Activated naive CD4-positive, alpha-beta T cell treated with anti-CD3 and anti-CD28 coated beads, Interleukin-2, amount 10 ng/mL, durations not matched to agents 7 days and 5 days (primary cell): ENCODE measurements at regions not wholly inside any gene's neighbourhood (a gene's known extent, or its start where the extent isn't known, plus 50 kb on each side); places are given as distances from the start of the nearest gene placed in this dataset.

Experiments used
- CTCF ChIA-PET: fragments of 350-600 bp; sonication (Branson Sonifier 250); formaldehyde crosslinking; loops from one replicate; lab custom pipeline; 2021; ENCODE audit warnings: antibody characterized with exemption; lab: Charles Lee
- DNase-seq: peaks from one replicate; pipeline ENCODE4 v3.0.0-alpha.2; 2020
- H3K27ac Mint-ChIP-seq: one replicate; pipeline ENCODE4 v1.8.0; 2021; ENCODE audit warnings: mild to moderate bottlenecking, moderate library complexity, mixed read lengths
- H3K27me3 Mint-ChIP-seq: one replicate; pipeline ENCODE4 v1.8.0; 2021; ENCODE audit warnings: mild to moderate bottlenecking, mixed read lengths
- H3K36me3 Mint-ChIP-seq: one replicate; pipeline ENCODE4 v1.8.0; 2021; ENCODE audit warnings: mixed read lengths
- H3K4me1 Mint-ChIP-seq: one replicate; pipeline ENCODE4 v1.8.0; 2021; ENCODE audit warnings: mixed read lengths
- H3K4me3 Mint-ChIP-seq: one replicate; pipeline ENCODE4 v1.8.0; 2021; ENCODE audit warnings: mild to moderate bottlenecking, moderate library complexity, mixed read lengths
- H3K9me3 Mint-ChIP-seq: one replicate; pipeline ENCODE4 v1.8.0; 2021; ENCODE audit warnings: mixed read lengths

- peak; percentile 79 for DNase-seq
- no peaks in the 10 kb centered on the region for H3K9me3 Mint-ChIP-seq
- peak overlapping the region; percentile 72 for H3K4me3 Mint-ChIP-seq
- H3K27ac Mint-ChIP-seq: peak overlapping the region; percentile 85
- no peaks in the 10 kb centered on the region for H3K36me3 Mint-ChIP-seq
- CTCF ChIA-PET: interaction anchor here (0.5 to 1.5 kb wide), 10 partner anchors 10 to 208 kb away, joined by 3 to 7 read pairs (median 3); no protein-coding TSS in a partner anchor
- H3K4me1 Mint-ChIP-seq: peaks cover 29% of the 10 kb centered on the region
- H3K27me3 Mint-ChIP-seq: peaks cover 45% of the 10 kb centered on the region
These were observed 214.5 kb upstream of the ZNF184 start for GRCh38 chr6:27687154-27688013.

- DNase-seq: no peak
- CTCF ChIA-PET: interaction anchor here (0.9 kb wide), 1 partner anchor 67 kb away, joined by 3 read pairs; no protein-coding TSS in a partner anchor
- Mint-ChIP-seq H3K36me3 (peaks cover 5% of the 10 kb centered on the region), H3K9me3 (peaks cover 3% of the 10 kb centered on the region), H3K27me3 (peaks cover 57% of the 10 kb centered on the region), H3K27ac (peak overlapping the region; percentile 33), H3K4me1 (peaks cover 37% of the 10 kb centered on the region), H3K4me3 (no peak overlapping the region)
These were observed 212.4 kb upstream of the ZNF184 start for GRCh38 chr6:27685279-27685678.

GRCh38 chr6:27684264-27685211 lies 211.6 kb upstream of the ZNF184 start:
- Mint-ChIP-seq H3K4me1 (peaks cover 41% of the 10 kb centered on the region), H3K27me3 (peaks cover 64% of the 10 kb centered on the region), H3K4me3 (no peak overlapping the region), H3K9me3 (peaks cover 4% of the 10 kb centered on the region), H3K27ac (peak overlapping the region; percentile 28), H3K36me3 (peaks cover 7% of the 10 kb centered on the region)
- CTCF ChIA-PET: no interaction called here
- peak; percentile 59 for DNase-seq

GRCh38 chr6:27679964-27680694 lies 207.2 kb upstream of the ZNF184 start:
- Mint-ChIP-seq H3K27ac (peak overlapping the region; percentile 70), H3K4me3 (peak overlapping the region; percentile 38)

GRCh38 chr6:27679308-27679963 lies 206.5 kb upstream of the ZNF184 start:
- H3K36me3 Mint-ChIP-seq: peaks cover 12% of the 10 kb centered on the region
- H3K4me1 Mint-ChIP-seq: peaks cover 16% of the 10 kb centered on the region
- CTCF ChIA-PET: no interaction called here
- H3K4me3 Mint-ChIP-seq: peak overlapping the region; percentile 33
- H3K27ac Mint-ChIP-seq: peak overlapping the region; percentile 70
- DNase-seq: no peak
- H3K27me3 Mint-ChIP-seq: peaks cover 67% of the 10 kb centered on the region
- peaks cover 5% of the 10 kb centered on the region for H3K9me3 Mint-ChIP-seq

More at GRCh38 chr6:27679964-27680694, 207.2 kb upstream of the ZNF184 start:
- Mint-ChIP-seq H3K9me3 (peaks cover 5% of the 10 kb centered on the region), H3K4me1 (peaks cover 16% of the 10 kb centered on the region), H3K27me3 (peaks cover 70% of the 10 kb centered on the region), H3K36me3 (peaks cover 12% of the 10 kb centered on the region)
- DNase-seq: no peak
- CTCF ChIA-PET: no interaction called here

- H3K4me3 Mint-ChIP-seq: no peak overlapping the region
- CTCF ChIA-PET: interaction anchor here (1.3 kb wide), 1 partner anchor 9 kb away, joined by 3 read pairs; no protein-coding TSS in a partner anchor
These were observed 205.6 kb upstream of the ZNF184 start for GRCh38 chr6:27678469-27678868.

GRCh38 chr6:27674882-27675281 lies 202.0 kb upstream of the ZNF184 start:
- CTCF ChIA-PET: interaction anchor here (0.7 kb wide), 1 partner anchor 189 kb away, joined by 3 read pairs; no protein-coding TSS in a partner anchor
- Mint-ChIP-seq H3K9me3 (peaks cover 8% of the 10 kb centered on the region), H3K27me3 (peaks cover 72% of the 10 kb centered on the region), H3K27ac (no peak overlapping the region), H3K4me3 (no peak overlapping the region), H3K4me1 (peaks cover 34% of the 10 kb centered on the region), H3K36me3 (peaks cover 12% of the 10 kb centered on the region)
- no peak for DNase-seq

More at GRCh38 chr6:27678469-27678868, 205.6 kb upstream of the ZNF184 start:
- peaks cover 5% of the 10 kb centered on the region for H3K9me3 Mint-ChIP-seq
- peaks cover 13% of the 10 kb centered on the region for H3K36me3 Mint-ChIP-seq
- DNase-seq: no peak
- peaks cover 17% of the 10 kb centered on the region for H3K4me1 Mint-ChIP-seq
- H3K27me3 Mint-ChIP-seq: peaks cover 70% of the 10 kb centered on the region
- H3K27ac Mint-ChIP-seq: no peak overlapping the region

GRCh38 chr6:27672113-27672799 lies 199.4 kb upstream of the ZNF184 start:
- Mint-ChIP-seq H3K4me1 (peaks cover 50% of the 10 kb centered on the region), H3K36me3 (peaks cover 11% of the 10 kb centered on the region), H3K9me3 (peaks cover 6% of the 10 kb centered on the region), H3K4me3 (peak overlapping the region; percentile 42), H3K27ac (peak overlapping the region; percentile 9), H3K27me3 (peaks cover 83% of the 10 kb centered on the region)
- CTCF ChIA-PET: interaction anchor here (1.1 kb wide), 1 partner anchor 80 kb away, joined by 3 read pairs; no protein-coding TSS in a partner anchor
- peak; percentile 43 for DNase-seq

- Mint-ChIP-seq H3K36me3 (peaks cover 11% of the 10 kb centered on the region), H3K9me3 (peaks cover 8% of the 10 kb centered on the region), H3K27me3 (peaks cover 86% of the 10 kb centered on the region), H3K4me3 (peak overlapping the region; percentile 17), H3K4me1 (peaks cover 57% of the 10 kb centered on the region), H3K27ac (peak overlapping the region; percentile 68)
- no peak for DNase-seq
- CTCF ChIA-PET: interaction anchor here (1.2 kb wide), 1 partner anchor 18 kb away, joined by 3 read pairs; no protein-coding TSS in a partner anchor
These were observed 196.9 kb upstream of the ZNF184 start for GRCh38 chr6:27669624-27670301.

GRCh38 chr6:27669295-27669623 lies 196.4 kb upstream of the ZNF184 start:
- H3K4me1 Mint-ChIP-seq: peaks cover 57% of the 10 kb centered on the region

GRCh38 chr6:27668442-27669294 lies 195.8 kb upstream of the ZNF184 start:
- peaks cover 57% of the 10 kb centered on the region for H3K4me1 Mint-ChIP-seq
- H3K36me3 Mint-ChIP-seq: peaks cover 11% of the 10 kb centered on the region
- CTCF ChIA-PET: interaction anchor here (1.2 kb wide), 1 partner anchor 19 kb away, joined by 3 read pairs; no protein-coding TSS in a partner anchor
- peak; percentile 39 for DNase-seq
- peak overlapping the region; percentile 40 for H3K4me3 Mint-ChIP-seq
- H3K27me3 Mint-ChIP-seq: peaks cover 83% of the 10 kb centered on the region
- peaks cover 8% of the 10 kb centered on the region for H3K9me3 Mint-ChIP-seq
- H3K27ac Mint-ChIP-seq: peak overlapping the region; percentile 68

More at GRCh38 chr6:27669295-27669623, 196.4 kb upstream of the ZNF184 start:
- peak overlapping the region; percentile 17 for H3K4me3 Mint-ChIP-seq
- H3K36me3 Mint-ChIP-seq: peaks cover 11% of the 10 kb centered on the region
- CTCF ChIA-PET: interaction anchor here (1.2 kb wide), 1 partner anchor 18 kb away, joined by 3 read pairs; no protein-coding TSS in a partner anchor
- peaks cover 8% of the 10 kb centered on the region for H3K9me3 Mint-ChIP-seq
- H3K27me3 Mint-ChIP-seq: peaks cover 83% of the 10 kb centered on the region
- peak overlapping the region; percentile 68 for H3K27ac Mint-ChIP-seq
- DNase-seq: no peak
